Suprapubic skin (tissue), 4 donors: ENCODE measurements at regions not wholly inside any gene's neighbourhood (a gene's known extent, or its start where the extent isn't known, plus 50 kb on each side); places are given as distances from the start of the nearest gene placed in this dataset.

Source experiments
- POLR2A ChIP-seq, 2 donors: fragments of 450-650 bp; IDR thresholded peaks; one replicate each; pipeline ENCODE4 v1.6.1; 2017; ENCODE audit warnings: antibody characterized with exemption in 2 of 2, mild to moderate bottlenecking in 2 of 2, moderate library complexity in 2 of 2
- POLR2AphosphoS5 ChIP-seq, 3 donors: sonication (generic); formaldehyde crosslinking; IDR thresholded peaks; one replicate each; pipeline ENCODE4 v1.6.1; 2017; ENCODE audit warnings: antibody characterized with exemption in 3 of 3
- TF ChIP-seq, protein P1 (sequence below), 2 donors: fragments of 200-600 bp in 1 of 2; fragments of 450-650 bp in 1 of 2; sonication (generic) in 1 of 2; IDR thresholded peaks; one replicate each; pipeline ENCODE4 v1.5.1; 2016 to 2019; ENCODE audit warnings: antibody characterized with exemption in 2 of 2, mild to moderate bottlenecking in 1 of 2, moderate library complexity in 1 of 2

DNA sequence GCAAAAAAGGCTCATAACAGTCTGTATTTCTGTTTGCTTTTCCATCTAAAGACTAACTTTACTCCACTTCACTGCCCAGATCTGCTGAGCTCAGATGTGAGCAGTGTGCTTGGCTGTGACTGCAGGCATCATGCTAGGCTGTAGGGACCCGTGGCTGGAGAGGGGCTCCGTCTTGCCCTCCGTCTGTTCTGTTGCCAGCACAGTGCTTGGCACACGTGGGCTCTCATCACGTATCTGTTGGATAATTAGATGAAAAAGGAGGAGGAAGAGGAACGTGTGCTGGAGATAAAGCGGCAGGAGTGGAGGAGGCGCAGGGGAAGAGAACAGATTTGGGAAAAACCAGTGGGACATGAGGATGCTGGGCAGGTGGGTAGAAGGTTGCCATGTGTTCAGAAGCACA, 57.6 kb upstream of the IER3 start:
- TF ChIP-seq POLR2A (IDR thresholded peaks at IDR 0.05) (no peak), POLR2AphosphoS5 (IDR thresholded peaks at IDR 0.05) (no peak)
- TF ChIP-seq, protein P1, sequence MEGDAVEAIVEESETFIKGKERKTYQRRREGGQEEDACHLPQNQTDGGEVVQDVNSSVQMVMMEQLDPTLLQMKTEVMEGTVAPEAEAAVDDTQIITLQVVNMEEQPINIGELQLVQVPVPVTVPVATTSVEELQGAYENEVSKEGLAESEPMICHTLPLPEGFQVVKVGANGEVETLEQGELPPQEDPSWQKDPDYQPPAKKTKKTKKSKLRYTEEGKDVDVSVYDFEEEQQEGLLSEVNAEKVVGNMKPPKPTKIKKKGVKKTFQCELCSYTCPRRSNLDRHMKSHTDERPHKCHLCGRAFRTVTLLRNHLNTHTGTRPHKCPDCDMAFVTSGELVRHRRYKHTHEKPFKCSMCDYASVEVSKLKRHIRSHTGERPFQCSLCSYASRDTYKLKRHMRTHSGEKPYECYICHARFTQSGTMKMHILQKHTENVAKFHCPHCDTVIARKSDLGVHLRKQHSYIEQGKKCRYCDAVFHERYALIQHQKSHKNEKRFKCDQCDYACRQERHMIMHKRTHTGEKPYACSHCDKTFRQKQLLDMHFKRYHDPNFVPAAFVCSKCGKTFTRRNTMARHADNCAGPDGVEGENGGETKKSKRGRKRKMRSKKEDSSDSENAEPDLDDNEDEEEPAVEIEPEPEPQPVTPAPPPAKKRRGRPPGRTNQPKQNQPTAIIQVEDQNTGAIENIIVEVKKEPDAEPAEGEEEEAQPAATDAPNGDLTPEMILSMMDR (IDR thresholded peaks at IDR 0.05), result no peak
